DOHH2 (cell line): ENCODE measurements at regions not wholly inside any gene's neighbourhood (a gene's known extent, or its start where the extent isn't known, plus 50 kb on each side); places are given as distances from the start of the nearest gene placed in this dataset.

Source experiments
- EZH2phosphoT487 ChIP-seq: fragments of 200-600 bp; sonication (generic); IDR thresholded peaks from 2 replicates; pipeline ENCODE4 v1.6.1; 2017; ENCODE audit warnings: borderline replicate concordance, mild to moderate bottlenecking, antibody characterized with exemption, low read length, moderate library complexity, mixed read lengths
- TF ChIP-seq, protein P1 (sequence below): fragments of 200-600 bp; sonication (generic); IDR thresholded peaks from one replicate; pipeline ENCODE4 v1.5.1; 2014; ENCODE audit warnings: antibody characterized with exemption, mild to moderate bottlenecking, low read depth, low read length; ENCODE audit not compliant: poor library complexity, severe bottlenecking

DNA sequence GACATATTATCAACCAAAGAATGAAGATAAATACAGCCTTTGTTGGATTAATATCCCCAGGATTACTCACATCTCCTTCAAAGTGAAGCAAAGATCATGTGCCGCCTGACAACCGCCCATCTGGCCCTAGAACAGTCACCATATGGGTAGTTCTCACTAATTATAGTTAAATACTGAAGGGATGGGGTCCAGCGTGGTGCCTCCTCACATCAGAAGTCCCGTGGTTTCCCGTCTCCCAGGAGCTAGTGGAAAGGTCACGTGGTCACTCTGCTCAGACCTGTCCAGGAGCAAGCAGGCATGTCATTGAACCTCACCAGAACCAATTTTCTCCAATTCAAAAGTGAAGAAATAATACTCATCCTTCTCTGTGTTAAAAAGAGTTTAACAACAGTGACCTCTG lies 434.5 kb downstream of the SHISA9 start:
- TF ChIP-seq, protein P1, sequence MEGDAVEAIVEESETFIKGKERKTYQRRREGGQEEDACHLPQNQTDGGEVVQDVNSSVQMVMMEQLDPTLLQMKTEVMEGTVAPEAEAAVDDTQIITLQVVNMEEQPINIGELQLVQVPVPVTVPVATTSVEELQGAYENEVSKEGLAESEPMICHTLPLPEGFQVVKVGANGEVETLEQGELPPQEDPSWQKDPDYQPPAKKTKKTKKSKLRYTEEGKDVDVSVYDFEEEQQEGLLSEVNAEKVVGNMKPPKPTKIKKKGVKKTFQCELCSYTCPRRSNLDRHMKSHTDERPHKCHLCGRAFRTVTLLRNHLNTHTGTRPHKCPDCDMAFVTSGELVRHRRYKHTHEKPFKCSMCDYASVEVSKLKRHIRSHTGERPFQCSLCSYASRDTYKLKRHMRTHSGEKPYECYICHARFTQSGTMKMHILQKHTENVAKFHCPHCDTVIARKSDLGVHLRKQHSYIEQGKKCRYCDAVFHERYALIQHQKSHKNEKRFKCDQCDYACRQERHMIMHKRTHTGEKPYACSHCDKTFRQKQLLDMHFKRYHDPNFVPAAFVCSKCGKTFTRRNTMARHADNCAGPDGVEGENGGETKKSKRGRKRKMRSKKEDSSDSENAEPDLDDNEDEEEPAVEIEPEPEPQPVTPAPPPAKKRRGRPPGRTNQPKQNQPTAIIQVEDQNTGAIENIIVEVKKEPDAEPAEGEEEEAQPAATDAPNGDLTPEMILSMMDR, result no peak
- TF ChIP-seq EZH2phosphoT487, result no peak
